ENCODE measurements at regions not wholly inside any gene's neighbourhood (a gene's known extent, or its start where the extent isn't known, plus 50 kb on each side); places are given as distances from the start of the nearest gene placed in this dataset.

- Histone ChIP-seq H3K36me3 (no peaks in the 10 kb centered on the region), H3K27ac (no peak overlapping the region), H3K9me3 (no peaks in the 10 kb centered on the region), H3K4me1 (peaks cover 0 to 10% (median 4%) of the 10 kb centered on the region in 9 donors), H3K4me3 (no peak overlapping the region), H3K27me3 (peaks cover 0 to 2% (median 0%) of the 10 kb centered on the region in 7 donors)
- WGBS, 2 donors: 96 to 97% methylated on average over 7 of the region's 7 CpGs
- peak in 3 of 9 donors; percentile 12 to 20 (median 16) for TF ChIP-seq CTCF (IDR thresholded peaks at IDR 0.05)
- DNase-seq (no peak), ATAC-seq (no peak)
- intact Hi-C loops (cut with DNase I): loop anchor here in 5 of 10 donors (10.0 kb wide), 3 partner anchors 123 to 463 kb away; no protein-coding TSS in a partner anchor
These were observed 129.6 kb downstream of the SEC61B start for GRCh38 chr9:99351647-99352046.

- intact Hi-C loops (cut with DNase I): loop anchor here in 5 of 10 donors (10.0 kb wide), 3 partner anchors 122 to 462 kb away; no protein-coding TSS in a partner anchor
- H3K9me3 ChIP-seq: no peaks in the 10 kb centered on the region
- H3K27ac ChIP-seq: peak overlapping the region in 2 of 10 donors; percentile 3 to 43
- TF ChIP-seq CTCF (IDR thresholded peaks at IDR 0.05): no peak
- H3K36me3 ChIP-seq: no peaks in the 10 kb centered on the region
- H3K27me3 ChIP-seq: no peaks in the 10 kb centered on the region
- no peak overlapping the region for H3K4me3 ChIP-seq
- peak in 1 of 8 donors; percentile 5 for ATAC-seq
- peaks cover 0 to 17% (median 9%) of the 10 kb centered on the region in 9 donors for H3K4me1 ChIP-seq
- 60% methylated on average over 4 of the region's 4 CpGs for WGBS, 2 donors
- no peak for DNase-seq
These were observed 130.7 kb downstream of the SEC61B start for GRCh38 chr9:99352826-99353225.

- peaks cover 0 to 23% (median 12%) of the 10 kb centered on the region in 9 donors for H3K4me1 ChIP-seq
- DNase-seq: no peak
- no peak for TF ChIP-seq CTCF (IDR thresholded peaks at IDR 0.05)
- no peaks in the 10 kb centered on the region for H3K27me3 ChIP-seq
- intact Hi-C loops (cut with DNase I): loop anchor here in 5 of 10 donors (10.0 kb wide), 3 partner anchors 121 to 461 kb away; no protein-coding TSS in a partner anchor
- no peaks in the 10 kb centered on the region for H3K36me3 ChIP-seq
- no peak overlapping the region for H3K4me3 ChIP-seq
- no peaks in the 10 kb centered on the region for H3K9me3 ChIP-seq
- no peak for ATAC-seq
- 83% methylated on average over 5 of the region's 5 CpGs for WGBS, 2 donors
- H3K27ac ChIP-seq: peak overlapping the region in 1 of 10 donors; percentile 43
These were observed 131.3 kb downstream of the SEC61B start for GRCh38 chr9:99353408-99353807.

GRCh38 chr9:99354104-99354503, 132.0 kb downstream of the SEC61B start:
- no peak overlapping the region for H3K27ac ChIP-seq
- H3K4me3 ChIP-seq: no peak overlapping the region
- intact Hi-C loops (cut with DNase I): loop anchor here in 5 of 10 donors (10.0 kb wide), 3 partner anchors 121 to 461 kb away; no protein-coding TSS in a partner anchor
- H3K9me3 ChIP-seq: no peaks in the 10 kb centered on the region
- no peak for TF ChIP-seq CTCF (IDR thresholded peaks at IDR 0.05)
- DNase-seq (no peak), ATAC-seq (no peak)
- H3K4me1 ChIP-seq: peaks cover 0 to 30% (median 12%) of the 10 kb centered on the region in 9 donors
- H3K27me3 ChIP-seq: peaks cover 0 to 4% (median 0%) of the 10 kb centered on the region in 7 donors
- no peaks in the 10 kb centered on the region for H3K36me3 ChIP-seq
- 98 to 100% methylated on average over 1 of the region's 1 CpG for WGBS, 2 donors
